GM21360 (cell line): ENCODE measurements at regions not wholly inside any gene's neighbourhood (a gene's known extent, or its start where the extent isn't known, plus 50 kb on each side); places are given as distances from the start of the nearest gene placed in this dataset.

ENCODE experiments used
- ATAC-seq: cut with Tn5 transposase; IDR thresholded peaks from one replicate; pipeline ENCODE4 v1.9.1; 2021; ENCODE audit warnings: mild to moderate bottlenecking, moderate library complexity; ENCODE audit not compliant: unreplicated experiment

- ATAC-seq = no peak
These were observed 71.7 kb upstream of the SMLR1 start for GRCh38 chr6:130755368-130756034.

GRCh38 chr6:130756824-130757223 lies 70.4 kb upstream of the SMLR1 start:
- no peak for ATAC-seq

- no peak for ATAC-seq
These were observed 68.4 kb upstream of the SMLR1 start for GRCh38 chr6:130758813-130759212.

GRCh38 chr6:130760006-130760405 lies 67.2 kb upstream of the SMLR1 start:
- no peak for ATAC-seq

GRCh38 chr6:130761286-130761685 lies 65.9 kb upstream of the SMLR1 start:
- ATAC-seq = no peak

- no peak for ATAC-seq
These were observed 62.0 kb upstream of the SMLR1 start for GRCh38 chr6:130765181-130765727.

GRCh38 chr6:130766239-130767144 lies 60.7 kb upstream of the SMLR1 start:
- no peak for ATAC-seq

- no peak for ATAC-seq
These were observed 57.3 kb upstream of the SMLR1 start for GRCh38 chr6:130769861-130770260.

- ATAC-seq = no peak
These were observed 55.5 kb upstream of the SMLR1 start for GRCh38 chr6:130771741-130772140.

GRCh38 chr6:130773860-130774259 lies 53.3 kb upstream of the SMLR1 start:
- ATAC-seq = no peak

- ATAC-seq = no peak
These were observed 51.7 kb upstream of the SMLR1 start for GRCh38 chr6:130775411-130776012.

GRCh38 chr6:130776287-130776925 lies 50.8 kb upstream of the SMLR1 start:
- ATAC-seq = peak; percentile 94
